WTC11 (cell line): ENCODE measurements at regions not wholly inside any gene's neighbourhood (a gene's known extent, or its start where the extent isn't known, plus 50 kb on each side); places are given as distances from the start of the nearest gene placed in this dataset.

Experiments used
- ATAC-seq: fragments of 200-7000 bp; cut with Tn5 transposase; 2 replicates; pipeline ENCODE4 v1.10.0; 2021; ENCODE audit warnings: mild to moderate bottlenecking, moderate library complexity
- CTCF ChIA-PET: fragments of 300-600 bp; sonication (Branson Sonifier 250); formaldehyde crosslinking; loops from one replicate; lab custom pipeline; 2021; ENCODE audit warnings: antibody characterized with exemption; lab: Charles Lee
- POLR2A ChIA-PET: fragments of 350-600 bp; sonication (Branson Sonifier 250); formaldehyde crosslinking; loops from one replicate; lab custom pipeline; 2021; ENCODE audit warnings: antibody characterized with exemption; lab: Charles Lee
- DNase-seq: peaks from one replicate; pipeline ENCODE4 v3.0.0; 2021; ENCODE audit warnings: low spot score
- H3K27ac Mint-ChIP-seq: 2 replicates; pipeline ENCODE4 v1.8.0; 2021; ENCODE audit warnings: mixed read lengths
- H3K27me3 Mint-ChIP-seq: 2 replicates; pipeline ENCODE4 v1.8.0; 2021; ENCODE audit warnings: low read depth, mild to moderate bottlenecking, moderate library complexity, mixed read lengths
- H3K36me3 Mint-ChIP-seq: 2 replicates; pipeline ENCODE4 v1.8.0; 2021; ENCODE audit warnings: mixed read lengths
- H3K4me1 Mint-ChIP-seq: 2 replicates; pipeline ENCODE4 v1.8.0; 2022; ENCODE audit warnings: mixed read lengths
- H3K4me3 Mint-ChIP-seq: 2 replicates; pipeline ENCODE4 v1.8.0; 2021; ENCODE audit warnings: mild to moderate bottlenecking, moderate library complexity, mixed read lengths
- H3K9me3 Mint-ChIP-seq: 2 replicates; pipeline ENCODE4 v1.8.0; 2021; ENCODE audit warnings: mixed read lengths
- CBFB ChIP-seq: sonication (generic); formaldehyde crosslinking; IDR thresholded peaks from 2 replicates; pipeline ENCODE4 v1.8.1; 2022; ENCODE audit warnings: mild to moderate bottlenecking, low read depth, missing genetic modification reagents
- CREB1 ChIP-seq: sonication (generic); formaldehyde crosslinking; IDR thresholded peaks from 2 replicates; pipeline ENCODE4 v1.8.0; 2023; ENCODE audit warnings: mild to moderate bottlenecking, missing genetic modification reagents
- IRF2 ChIP-seq: sonication (generic); formaldehyde crosslinking; IDR thresholded peaks from 2 replicates; pipeline ENCODE4 v1.8.0; 2022; ENCODE audit warnings: low read depth, missing genetic modification reagents, borderline replicate concordance
- JUN ChIP-seq: sonication (generic); formaldehyde crosslinking; IDR thresholded peaks from 2 replicates; pipeline ENCODE4 v1.8.0; 2023; ENCODE audit warnings: mild to moderate bottlenecking, missing genetic modification reagents
- NR3C1 ChIP-seq: sonication (generic); formaldehyde crosslinking; conservative IDR thresholded peaks from 2 replicates; pipeline ENCODE4 v1.8.1; 2023; ENCODE audit warnings: low read depth, mild to moderate bottlenecking, missing genetic modification reagents
- SMAD4 ChIP-seq: sonication (generic); formaldehyde crosslinking; IDR thresholded peaks from 2 replicates; pipeline ENCODE4 v1.8.0; 2022; ENCODE audit warnings: mild to moderate bottlenecking, missing genetic modification reagents
- STAT6 ChIP-seq: sonication (generic); formaldehyde crosslinking; conservative IDR thresholded peaks from 2 replicates; pipeline ENCODE4 v1.8.1; 2023; ENCODE audit warnings: mild to moderate bottlenecking, low read depth, missing genetic modification reagents, moderate library complexity
- TEAD1 ChIP-seq: sonication (generic); formaldehyde crosslinking; IDR thresholded peaks from 2 replicates; pipeline ENCODE4 v1.8.0; 2022; ENCODE audit warnings: mild to moderate bottlenecking, missing genetic modification reagents
- ZNF219 ChIP-seq: sonication (generic); formaldehyde crosslinking; IDR thresholded peaks from 2 replicates; pipeline ENCODE4 v1.8.0; 2023; ENCODE audit warnings: missing genetic modification reagents, mild to moderate bottlenecking, borderline replicate concordance
- ZNF281 ChIP-seq: sonication (generic); formaldehyde crosslinking; IDR thresholded peaks from 2 replicates; pipeline ENCODE4 v1.8.0; 2023; ENCODE audit warnings: mild to moderate bottlenecking, missing genetic modification reagents
- ZNF396 ChIP-seq: fragments of 250-450 bp; sonication (Bioruptor Pico); IDR thresholded peaks from 2 replicates; pipeline ENCODE4 v1.8.0; 2021; ENCODE audit warnings: mild to moderate bottlenecking, moderate library complexity, borderline replicate concordance
- ZNF416 ChIP-seq: fragments of 250-450 bp; sonication (Bioruptor Pico); IDR thresholded peaks from 2 replicates; pipeline ENCODE4 v1.9.0; 2021; ENCODE audit warnings: mild to moderate bottlenecking, inconsistent platforms
- TF ChIP-seq, protein P1 (sequence below): sonication (generic); formaldehyde crosslinking; IDR thresholded peaks from 2 replicates; pipeline ENCODE4 v1.8.1; 2022; ENCODE audit warnings: low read depth, missing genetic modification reagents, borderline replicate concordance
- TF ChIP-seq, protein P2 (sequence below): sonication (generic); formaldehyde crosslinking; IDR thresholded peaks from 2 replicates; pipeline ENCODE4 v1.8.0; 2022; ENCODE audit warnings: mild to moderate bottlenecking, missing genetic modification reagents
- TF ChIP-seq, protein P3 (sequence below): sonication (generic); formaldehyde crosslinking; IDR thresholded peaks from 2 replicates; pipeline ENCODE4 v1.8.0; 2023; ENCODE audit warnings: missing genetic modification reagents
- TF ChIP-seq, protein P4 (sequence below): fragments of 250-450 bp; sonication (Bioruptor Pico); IDR thresholded peaks from 2 replicates; pipeline ENCODE4 v1.9.0; 2021; ENCODE audit warnings: mild to moderate bottlenecking
- TF ChIP-seq, protein P5 (sequence below): sonication (generic); formaldehyde crosslinking; IDR thresholded peaks from 2 replicates; pipeline ENCODE4 v1.8.1; 2022; ENCODE audit warnings: missing genetic modification reagents, borderline replicate concordance

DNA sequence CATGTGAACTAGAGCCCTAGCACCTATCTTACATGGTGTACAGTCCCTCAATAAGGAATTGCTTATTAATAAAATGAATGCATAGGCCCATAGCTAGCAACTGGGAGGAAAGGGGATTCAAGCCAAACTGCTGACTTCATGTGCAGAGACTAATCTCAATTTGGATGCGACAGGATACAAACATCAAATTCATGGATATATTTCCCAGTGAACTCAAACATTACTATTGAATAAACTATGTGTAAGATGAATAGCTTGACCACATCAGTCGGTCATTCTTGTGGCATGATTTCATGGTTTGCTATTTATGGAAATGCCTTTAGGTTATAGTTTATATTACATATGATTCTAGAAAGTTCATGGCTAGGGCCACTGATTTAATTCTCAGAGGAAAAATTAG lies 268.6 kb upstream of the SLITRK3 start:
- DNase-seq (no peak), ATAC-seq (no peak)
- TF ChIP-seq, protein P1, sequence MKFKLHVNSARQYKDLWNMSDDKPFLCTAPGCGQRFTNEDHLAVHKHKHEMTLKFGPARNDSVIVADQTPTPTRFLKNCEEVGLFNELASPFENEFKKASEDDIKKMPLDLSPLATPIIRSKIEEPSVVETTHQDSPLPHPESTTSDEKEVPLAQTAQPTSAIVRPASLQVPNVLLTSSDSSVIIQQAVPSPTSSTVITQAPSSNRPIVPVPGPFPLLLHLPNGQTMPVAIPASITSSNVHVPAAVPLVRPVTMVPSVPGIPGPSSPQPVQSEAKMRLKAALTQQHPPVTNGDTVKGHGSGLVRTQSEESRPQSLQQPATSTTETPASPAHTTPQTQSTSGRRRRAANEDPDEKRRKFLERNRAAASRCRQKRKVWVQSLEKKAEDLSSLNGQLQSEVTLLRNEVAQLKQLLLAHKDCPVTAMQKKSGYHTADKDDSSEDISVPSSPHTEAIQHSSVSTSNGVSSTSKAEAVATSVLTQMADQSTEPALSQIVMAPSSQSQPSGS (CRISPR knock-in tag): no peak
- TF ChIP-seq, protein P2, sequence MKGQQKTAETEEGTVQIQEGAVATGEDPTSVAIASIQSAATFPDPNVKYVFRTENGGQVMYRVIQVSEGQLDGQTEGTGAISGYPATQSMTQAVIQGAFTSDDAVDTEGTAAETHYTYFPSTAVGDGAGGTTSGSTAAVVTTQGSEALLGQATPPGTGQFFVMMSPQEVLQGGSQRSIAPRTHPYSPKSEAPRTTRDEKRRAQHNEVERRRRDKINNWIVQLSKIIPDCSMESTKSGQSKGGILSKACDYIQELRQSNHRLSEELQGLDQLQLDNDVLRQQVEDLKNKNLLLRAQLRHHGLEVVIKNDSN: no peak
- TF ChIP-seq ZNF281 (no peak), IRF2 (CRISPR knock-in tag) (no peak), CREB1 (CRISPR knock-in tag) (no peak), CBFB (CRISPR knock-in tag) (no peak), ZNF416 (no peak), TEAD1 (CRISPR knock-in tag) (no peak)
- Mint-ChIP-seq H3K4me1 (no peaks in the 10 kb centered on the region), H3K4me3 (no peak overlapping the region), H3K27me3 (no peaks in the 10 kb centered on the region), H3K36me3 (no peaks in the 10 kb centered on the region), H3K9me3 (no peaks in the 10 kb centered on the region), H3K27ac (no peak overlapping the region)
- ChIA-PET POLR2A (no interaction called here), CTCF (no interaction called here)

DNA sequence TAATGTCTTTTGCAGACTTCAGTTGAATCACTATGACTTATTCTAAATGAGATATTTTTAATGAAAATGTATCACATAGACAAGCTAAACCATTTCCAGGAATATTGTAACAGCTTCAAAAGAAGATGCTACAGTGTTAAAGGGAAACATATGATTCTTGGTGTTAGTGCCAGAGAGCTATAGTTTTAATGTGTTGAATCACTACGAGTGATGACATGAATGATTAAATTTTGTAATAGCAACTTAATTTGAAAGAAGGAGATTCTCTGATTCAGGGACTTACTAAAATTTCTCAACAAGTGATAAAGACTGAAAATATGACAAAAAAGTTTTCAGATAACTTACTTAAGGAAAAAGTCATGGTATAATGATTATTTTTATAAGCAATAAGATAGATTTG lies 267.3 kb upstream of the SLITRK3 start:
- Mint-ChIP-seq H3K27me3 (no peaks in the 10 kb centered on the region), H3K27ac (no peak overlapping the region), H3K36me3 (no peaks in the 10 kb centered on the region), H3K9me3 (no peaks in the 10 kb centered on the region), H3K4me1 (no peaks in the 10 kb centered on the region), H3K4me3 (no peak overlapping the region)
- ATAC-seq: no peak
- DNase-seq: no peak
- TF ChIP-seq NR3C1 (CRISPR knock-in tag) (no peak), STAT6 (CRISPR knock-in tag) (no peak), SMAD4 (CRISPR knock-in tag) (no peak), JUN (CRISPR knock-in tag) (no peak)
- ChIA-PET POLR2A (no interaction called here), CTCF (no interaction called here)

DNA sequence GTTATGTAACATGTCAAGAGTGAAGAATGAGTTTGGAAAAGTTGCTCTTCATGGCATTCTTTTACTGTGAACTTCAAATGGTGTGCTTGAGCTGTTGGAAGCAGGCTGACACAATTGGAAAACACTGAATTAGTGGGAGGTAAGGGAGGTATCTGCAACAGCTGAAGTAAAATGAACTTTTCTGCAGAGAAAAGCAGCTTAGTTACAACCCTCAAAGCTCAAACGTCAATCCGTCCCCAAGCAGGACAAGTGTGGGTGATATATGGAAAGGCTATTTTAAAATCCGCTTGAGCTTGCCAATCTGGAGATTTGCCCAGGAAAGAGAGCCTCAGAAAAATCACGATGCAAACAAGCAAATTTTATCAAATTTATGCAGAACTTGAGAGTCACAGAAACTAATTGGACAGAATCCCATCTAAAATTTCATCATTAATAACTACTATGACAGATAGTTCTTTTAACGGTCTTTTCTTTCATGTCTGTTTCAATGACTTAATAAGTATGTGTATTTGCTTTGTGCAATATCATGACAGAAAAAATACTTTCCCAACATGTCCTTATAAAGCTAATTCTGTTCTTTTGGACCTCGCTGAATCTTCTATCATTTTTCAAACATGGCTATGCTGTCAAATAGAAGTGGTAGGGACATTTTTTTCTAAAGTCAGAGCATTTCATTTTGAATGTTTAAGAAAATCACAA lies 266.6 kb upstream of the SLITRK3 start:
- DNase-seq (no peak), ATAC-seq (no peak)
- TF ChIP-seq, protein P3, sequence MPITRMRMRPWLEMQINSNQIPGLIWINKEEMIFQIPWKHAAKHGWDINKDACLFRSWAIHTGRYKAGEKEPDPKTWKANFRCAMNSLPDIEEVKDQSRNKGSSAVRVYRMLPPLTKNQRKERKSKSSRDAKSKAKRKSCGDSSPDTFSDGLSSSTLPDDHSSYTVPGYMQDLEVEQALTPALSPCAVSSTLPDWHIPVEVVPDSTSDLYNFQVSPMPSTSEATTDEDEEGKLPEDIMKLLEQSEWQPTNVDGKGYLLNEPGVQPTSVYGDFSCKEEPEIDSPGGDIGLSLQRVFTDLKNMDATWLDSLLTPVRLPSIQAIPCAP (CRISPR knock-in tag): no peak
- no peak for TF ChIP-seq ZNF396 (CRISPR knock-in tag)
- TF ChIP-seq, protein P4, sequence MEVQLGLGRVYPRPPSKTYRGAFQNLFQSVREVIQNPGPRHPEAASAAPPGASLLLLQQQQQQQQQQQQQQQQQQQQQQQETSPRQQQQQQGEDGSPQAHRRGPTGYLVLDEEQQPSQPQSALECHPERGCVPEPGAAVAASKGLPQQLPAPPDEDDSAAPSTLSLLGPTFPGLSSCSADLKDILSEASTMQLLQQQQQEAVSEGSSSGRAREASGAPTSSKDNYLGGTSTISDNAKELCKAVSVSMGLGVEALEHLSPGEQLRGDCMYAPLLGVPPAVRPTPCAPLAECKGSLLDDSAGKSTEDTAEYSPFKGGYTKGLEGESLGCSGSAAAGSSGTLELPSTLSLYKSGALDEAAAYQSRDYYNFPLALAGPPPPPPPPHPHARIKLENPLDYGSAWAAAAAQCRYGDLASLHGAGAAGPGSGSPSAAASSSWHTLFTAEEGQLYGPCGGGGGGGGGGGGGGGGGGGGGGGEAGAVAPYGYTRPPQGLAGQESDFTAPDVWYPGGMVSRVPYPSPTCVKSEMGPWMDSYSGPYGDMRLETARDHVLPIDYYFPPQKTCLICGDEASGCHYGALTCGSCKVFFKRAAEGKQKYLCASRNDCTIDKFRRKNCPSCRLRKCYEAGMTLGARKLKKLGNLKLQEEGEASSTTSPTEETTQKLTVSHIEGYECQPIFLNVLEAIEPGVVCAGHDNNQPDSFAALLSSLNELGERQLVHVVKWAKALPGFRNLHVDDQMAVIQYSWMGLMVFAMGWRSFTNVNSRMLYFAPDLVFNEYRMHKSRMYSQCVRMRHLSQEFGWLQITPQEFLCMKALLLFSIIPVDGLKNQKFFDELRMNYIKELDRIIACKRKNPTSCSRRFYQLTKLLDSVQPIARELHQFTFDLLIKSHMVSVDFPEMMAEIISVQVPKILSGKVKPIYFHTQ (CRISPR knock-in tag): no peak
- no peak for TF ChIP-seq NR3C1 (CRISPR knock-in tag)
- TF ChIP-seq ZNF219 (CRISPR knock-in tag): no peak
- TF ChIP-seq, protein P5, sequence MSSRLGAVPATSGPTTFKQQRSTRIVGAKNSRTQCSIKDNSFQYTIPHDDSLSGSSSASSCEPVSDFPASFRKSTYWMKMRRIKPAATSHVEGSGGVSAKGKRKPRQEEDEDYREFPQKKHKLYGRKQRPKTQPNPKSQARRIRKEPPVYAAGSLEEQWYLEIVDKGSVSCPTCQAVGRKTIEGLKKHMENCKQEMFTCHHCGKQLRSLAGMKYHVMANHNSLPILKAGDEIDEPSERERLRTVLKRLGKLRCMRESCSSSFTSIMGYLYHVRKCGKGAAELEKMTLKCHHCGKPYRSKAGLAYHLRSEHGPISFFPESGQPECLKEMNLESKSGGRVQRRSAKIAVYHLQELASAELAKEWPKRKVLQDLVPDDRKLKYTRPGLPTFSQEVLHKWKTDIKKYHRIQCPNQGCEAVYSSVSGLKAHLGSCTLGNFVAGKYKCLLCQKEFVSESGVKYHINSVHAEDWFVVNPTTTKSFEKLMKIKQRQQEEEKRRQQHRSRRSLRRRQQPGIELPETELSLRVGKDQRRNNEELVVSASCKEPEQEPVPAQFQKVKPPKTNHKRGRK (CRISPR knock-in tag): no peak
- Mint-ChIP-seq H3K9me3 (no peaks in the 10 kb centered on the region), H3K4me3 (no peak overlapping the region), H3K27me3 (no peaks in the 10 kb centered on the region), H3K36me3 (no peaks in the 10 kb centered on the region), H3K4me1 (no peaks in the 10 kb centered on the region), H3K27ac (no peak overlapping the region)
- POLR2A ChIA-PET: interaction anchor here (0.6 kb wide), 1 partner anchor 11 kb away, joined by 3 read pairs; no protein-coding TSS in a partner anchor
- CTCF ChIA-PET: no interaction called here
